GM23248 (cell line): ENCODE measurements at regions not wholly inside any gene's neighbourhood (a gene's known extent, or its start where the extent isn't known, plus 50 kb on each side); places are given as distances from the start of the nearest gene placed in this dataset.

Experiments used
- DNase-seq: peaks from one replicate; pipeline ENCODE4 v3.0.0-alpha.2; 2015
- H2AFZ ChIP-seq: fragments of 200-600 bp; sonication (generic); 2 replicates; pipeline ENCODE4 v1.6.1; 2016; ENCODE audit warnings: antibody characterized with exemption
- H3F3A ChIP-seq: fragments of 200-600 bp; sonication (generic); 2 replicates; pipeline ENCODE4 v1.6.1; 2016; ENCODE audit warnings: mild to moderate bottlenecking, antibody characterized with exemption, mixed run types; ENCODE audit not compliant: insufficient read depth
- H3K27ac ChIP-seq: fragments of 200-600 bp; sonication (generic); 2 replicates; pipeline ENCODE4 v1.5.1; 2016; ENCODE audit warnings: mild to moderate bottlenecking
- H3K27me3 ChIP-seq: fragments of 200-600 bp; sonication (generic); replicated peaks from 2 replicates; pipeline ENCODE4 v1.6.1; 2016; ENCODE audit warnings: mild to moderate bottlenecking; ENCODE audit not compliant: insufficient read depth
- H3K36me3 ChIP-seq: fragments of 200-600 bp; sonication (generic); 2 replicates; pipeline ENCODE4 v1.6.1; 2016; ENCODE audit warnings: low read depth, mild to moderate bottlenecking
- H3K4me1 ChIP-seq: fragments of 200-600 bp; sonication (generic); 2 replicates; pipeline ENCODE4 v1.6.1; 2016; ENCODE audit warnings: mild to moderate bottlenecking; ENCODE audit not compliant: insufficient read depth
- H3K4me2 ChIP-seq: fragments of 200-600 bp; sonication (generic); one replicate; pipeline ENCODE4 v1.6.1; 2016; ENCODE audit warnings: mild to moderate bottlenecking; ENCODE audit not compliant: unreplicated experiment
- H3K4me3 ChIP-seq: fragments of 200-600 bp; sonication (generic); 2 replicates; pipeline ENCODE4 v1.5.1; 2016; ENCODE audit warnings: mild to moderate bottlenecking
- H3K79me2 ChIP-seq: fragments of 200-600 bp; sonication (generic); 2 replicates; pipeline ENCODE4 v1.6.1; 2016; ENCODE audit warnings: mild to moderate bottlenecking; ENCODE audit not compliant: insufficient read depth
- H3K9ac ChIP-seq: fragments of 200-600 bp; sonication (generic); 2 replicates; pipeline ENCODE4 v1.6.1; 2016; ENCODE audit warnings: mild to moderate bottlenecking
- H3K9me2 ChIP-seq: fragments of 200-600 bp; sonication (generic); 2 replicates; pipeline ENCODE4 v1.6.1; 2016; ENCODE audit warnings: mixed run types, mild to moderate bottlenecking, moderate library complexity; ENCODE audit not compliant: insufficient read depth
- H3K9me3 ChIP-seq: fragments of 200-600 bp; sonication (generic); one replicate; pipeline ENCODE4 v1.6.1; 2017; ENCODE audit warnings: low read depth
- H4K20me1 ChIP-seq: fragments of 200-600 bp; sonication (generic); 2 replicates; pipeline ENCODE4 v1.6.0; 2016; ENCODE audit not compliant: insufficient read depth
- EZH2 ChIP-seq: fragments of 200-600 bp; sonication (generic); IDR thresholded peaks from 2 replicates; pipeline ENCODE4 v1.6.1; 2018; ENCODE audit warnings: antibody characterized with exemption, mild to moderate bottlenecking; ENCODE audit not compliant: insufficient read depth, poor library complexity, severe bottlenecking
- EZH2phosphoT487 ChIP-seq: fragments of 200-600 bp; sonication (generic); IDR thresholded peaks from 2 replicates; pipeline ENCODE4 v1.6.1; 2018; ENCODE audit warnings: antibody characterized with exemption, moderate library complexity, mild to moderate bottlenecking, low read depth; ENCODE audit not compliant: insufficient read depth
- WGBS, 2 experiments: methylation state at CpG; one replicate each; pipeline ENCODE4 v1.1.6; 2015 to 2017; ENCODE audit warnings: low lambda C conversion rate in 2 of 2, low coverage in 1 of 2; ENCODE audit errors: missing lambda C conversion rate in 2 of 2; 5-methylcytosine and 5-hydroxymethylcytosine counted together
- in situ Hi-C: fragments of 300-500 bp; cut with MboI; formaldehyde crosslinking; loops from 2 replicates; pipeline ENCODE4 v1.15.0; 2020

DNA sequence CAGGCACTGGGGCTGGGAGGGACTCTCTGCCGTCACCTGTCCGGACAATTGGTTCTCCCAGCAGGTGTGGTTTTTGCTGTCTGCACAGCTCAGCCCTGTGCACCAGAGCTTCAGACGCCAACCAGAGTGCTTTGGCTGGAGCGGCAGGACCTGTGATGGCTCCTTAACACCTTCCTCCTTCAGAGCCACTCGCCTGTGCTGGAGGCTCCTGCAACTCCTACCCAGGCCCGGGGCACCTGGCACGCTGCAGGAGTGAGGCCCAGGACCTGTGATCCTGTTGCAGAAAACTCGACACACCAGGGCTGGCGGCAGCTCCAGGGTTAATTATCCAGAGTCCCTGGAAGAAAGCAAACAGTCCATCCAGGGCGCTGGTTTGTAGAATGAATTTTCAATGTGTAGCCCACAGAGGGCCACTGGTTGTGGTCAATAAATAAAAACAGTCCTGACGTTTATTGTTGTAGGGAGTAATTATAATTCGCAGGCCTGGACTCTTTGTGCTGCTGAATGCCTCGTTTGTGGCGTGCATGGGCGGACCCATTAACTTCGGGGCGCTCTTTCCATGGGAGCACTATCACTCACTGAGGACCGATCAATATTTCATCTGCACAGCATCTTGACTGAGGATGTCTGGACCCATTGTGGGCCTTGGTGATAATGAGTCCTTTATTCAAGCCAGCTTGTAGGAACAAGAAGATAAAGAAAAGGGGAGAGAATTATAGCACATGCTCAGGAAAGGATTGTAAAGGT, 339.7 kb upstream of the IRX4 start:
- H3F3A ChIP-seq, result no peaks in the 10 kb centered on the region
- in situ Hi-C loops, result no loop called here
- 52 to 61% methylated on average over 18 of the region's 18 CpGs for WGBS, 2 experiments
- H3K27me3 ChIP-seq, result no peaks in the 10 kb centered on the region
- no peak overlapping the region for H3K4me2 ChIP-seq
- no peaks in the 10 kb centered on the region for H3K79me2 ChIP-seq
- TF ChIP-seq EZH2 (no peak), EZH2phosphoT487 (no peak)
- DNase-seq, result no peak
- H3K4me1 ChIP-seq, result no peaks in the 10 kb centered on the region
- no peaks in the 10 kb centered on the region for H3K36me3 ChIP-seq
- no peak overlapping the region for H2AFZ ChIP-seq
- no peak overlapping the region for H3K4me3 ChIP-seq
- H3K27ac ChIP-seq, result no peak overlapping the region
- no peak overlapping the region for H3K9ac ChIP-seq
- H3K9me2 ChIP-seq, result no peaks in the 10 kb centered on the region
- no peaks in the 10 kb centered on the region for H3K9me3 ChIP-seq
- no peaks in the 10 kb centered on the region for H4K20me1 ChIP-seq

DNA sequence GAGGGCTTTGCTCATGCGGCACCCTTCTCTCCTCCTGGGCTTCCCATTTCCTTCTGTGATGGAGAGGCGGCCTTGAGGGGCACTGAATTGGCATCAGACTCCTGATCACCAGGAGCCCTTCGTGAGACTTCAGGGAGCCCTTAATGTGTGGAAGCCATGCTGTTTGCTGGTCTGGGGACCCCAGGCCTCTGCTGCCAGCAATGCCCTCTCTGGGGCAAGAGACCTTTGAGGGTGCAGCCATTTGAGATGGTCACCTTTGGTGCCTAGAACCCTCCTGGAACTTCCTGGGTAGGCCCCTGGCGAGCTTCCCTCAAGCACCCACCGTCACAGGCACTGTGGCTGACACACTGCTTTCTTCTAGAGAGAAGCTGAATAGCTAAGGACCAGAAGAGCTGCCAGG, 338.7 kb upstream of the IRX4 start:
- Histone ChIP-seq H2AFZ (no peak overlapping the region), H3K9me3 (no peaks in the 10 kb centered on the region), H3K9ac (no peak overlapping the region), H3K4me2 (no peak overlapping the region), H3F3A (no peaks in the 10 kb centered on the region), H3K4me3 (no peak overlapping the region), H3K27ac (no peak overlapping the region), H3K27me3 (no peaks in the 10 kb centered on the region), H3K9me2 (no peaks in the 10 kb centered on the region), H3K4me1 (no peaks in the 10 kb centered on the region), H3K79me2 (no peaks in the 10 kb centered on the region), H4K20me1 (no peaks in the 10 kb centered on the region), H3K36me3 (no peaks in the 10 kb centered on the region)
- TF ChIP-seq EZH2, result no peak
- TF ChIP-seq EZH2phosphoT487, result no peak
- DNase-seq, result no peak
- in situ Hi-C loops, result no loop called here
- 24 to 26% methylated on average over 5 of the region's 5 CpGs for WGBS, 2 experiments

DNA sequence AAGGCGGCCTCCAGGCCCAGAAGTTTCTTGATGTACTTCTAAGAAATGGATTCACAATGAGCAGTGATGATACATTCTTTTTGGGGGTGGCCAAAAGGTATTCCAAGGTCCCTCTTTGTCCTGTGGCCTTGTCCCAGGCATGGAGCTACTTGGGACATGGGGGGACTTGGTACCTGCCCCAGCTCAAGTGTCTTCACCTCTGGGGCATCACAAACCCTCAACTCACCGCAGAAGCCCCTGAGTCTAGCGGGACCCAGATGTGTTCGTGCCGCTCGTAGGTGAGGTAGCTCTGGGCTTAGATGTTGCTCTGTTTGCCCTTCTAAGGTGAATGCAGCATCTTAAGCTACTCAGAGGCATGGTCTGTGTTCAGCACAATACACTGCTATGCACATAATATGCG, 338.0 kb upstream of the IRX4 start:
- Histone ChIP-seq H3K36me3 (no peaks in the 10 kb centered on the region), H3K9me2 (no peaks in the 10 kb centered on the region)

DNA sequence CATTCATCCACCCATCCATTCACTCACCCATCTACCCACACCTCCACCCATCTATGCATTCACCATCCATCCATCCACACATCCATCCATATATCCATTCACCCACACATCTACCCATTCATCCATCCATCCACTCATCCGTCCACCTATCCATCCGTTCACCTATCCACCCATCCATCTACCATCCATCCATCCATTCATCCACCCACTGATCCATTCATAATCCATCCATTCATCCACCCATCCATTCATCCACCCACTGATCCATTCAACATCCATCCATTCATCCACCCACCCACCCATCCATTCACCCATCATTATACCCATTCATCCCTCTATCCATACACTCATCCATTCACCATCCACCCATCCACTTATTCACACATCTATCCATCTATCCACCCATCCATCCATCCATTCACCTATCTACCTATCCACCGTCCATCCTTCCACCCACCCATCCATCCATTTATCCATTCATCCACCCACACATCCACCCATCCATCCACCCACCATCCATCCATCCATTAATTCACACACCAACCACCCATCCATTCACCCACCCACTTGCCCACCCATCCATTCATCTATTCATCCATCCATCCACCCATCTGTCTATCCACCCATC, 336.5 kb upstream of the IRX4 start:
- Histone ChIP-seq H3K9me3 (no peaks in the 10 kb centered on the region), H3K27ac (no peak overlapping the region), H3K9me2 (no peaks in the 10 kb centered on the region), H4K20me1 (no peaks in the 10 kb centered on the region), H3K4me1 (no peaks in the 10 kb centered on the region), H3K4me3 (no peak overlapping the region), H3K79me2 (no peaks in the 10 kb centered on the region), H3K36me3 (no peaks in the 10 kb centered on the region), H2AFZ (no peak overlapping the region), H3K27me3 (no peaks in the 10 kb centered on the region), H3K9ac (no peak overlapping the region), H3K4me2 (no peak overlapping the region), H3F3A (no peaks in the 10 kb centered on the region)
- DNase-seq, result no peak
- 43 to 44% methylated on average over 3 of the region's 3 CpGs for WGBS, 2 experiments
- in situ Hi-C loops, result no loop called here
- TF ChIP-seq EZH2 (no peak), EZH2phosphoT487 (no peak)

More for the DNA sequence above, 338.0 kb upstream of the IRX4 start:
- 58 to 62% methylated on average over 7 of the region's 7 CpGs for WGBS, 2 experiments
- H3F3A ChIP-seq, result no peaks in the 10 kb centered on the region
- H2AFZ ChIP-seq, result no peak overlapping the region
- H3K4me1 ChIP-seq, result no peaks in the 10 kb centered on the region
- no peak overlapping the region for H3K9ac ChIP-seq
- H3K27me3 ChIP-seq, result no peaks in the 10 kb centered on the region
- H4K20me1 ChIP-seq, result no peaks in the 10 kb centered on the region
- H3K27ac ChIP-seq, result no peak overlapping the region
- no peaks in the 10 kb centered on the region for H3K9me3 ChIP-seq
- no peak for TF ChIP-seq EZH2
- TF ChIP-seq EZH2phosphoT487, result no peak
- H3K4me3 ChIP-seq, result no peak overlapping the region
- H3K4me2 ChIP-seq, result no peak overlapping the region
- H3K79me2 ChIP-seq, result no peaks in the 10 kb centered on the region
- in situ Hi-C loops, result no loop called here
- no peak for DNase-seq
